SK-N-SH treated with all-trans-retinoic acid at 6 μM for 48 hours (cell line): ENCODE measurements at regions not wholly inside any gene's neighbourhood (a gene's known extent, or its start where the extent isn't known, plus 50 kb on each side); places are given as distances from the start of the nearest gene placed in this dataset.

Experiments used
- ATAC-seq: fragments of 200-7000 bp; cut with Tn5 transposase; 3 replicates; pipeline ENCODE4 v1.9.1; 2020; ENCODE audit warnings: mild to moderate bottlenecking, moderate library complexity
- CSDC2 ChIP-seq: fragments of 250-450 bp; sonication (Bioruptor Pico); IDR thresholded peaks from 2 replicates; pipeline ENCODE4 v1.5.0; 2020; ENCODE audit warnings: mild to moderate bottlenecking, moderate library complexity
- GLIS3 ChIP-seq: fragments of 250-450 bp; sonication (Bioruptor Pico); IDR thresholded peaks from 2 replicates; pipeline ENCODE4 v1.5.0; 2020; ENCODE audit warnings: mild to moderate bottlenecking, moderate library complexity
- ISL1 ChIP-seq: fragments of 250-450 bp; sonication (Bioruptor Pico); IDR thresholded peaks from 2 replicates; pipeline ENCODE4 v2.1.2; 2022; ENCODE audit warnings: mild to moderate bottlenecking, moderate library complexity
- OSR1 ChIP-seq: fragments of 250-450 bp; sonication (Bioruptor Pico); IDR thresholded peaks from 2 replicates; pipeline ENCODE4 v1.8.0; 2022; ENCODE audit warnings: moderate library complexity, mild to moderate bottlenecking, inconsistent platforms
- PPARA ChIP-seq: fragments of 250-450 bp; sonication (Bioruptor Pico); IDR thresholded peaks from 2 replicates; pipeline ENCODE4 v1.5.0; 2020; ENCODE audit warnings: mild to moderate bottlenecking, borderline replicate concordance
- RARB ChIP-seq: fragments of 250-450 bp; sonication (Bioruptor Pico); IDR thresholded peaks from 2 replicates; pipeline ENCODE4 v1.8.0; 2021; ENCODE audit warnings: mild to moderate bottlenecking, moderate library complexity
- SNAI2 ChIP-seq: fragments of 250-450 bp; sonication (Bioruptor Pico); IDR thresholded peaks from 2 replicates; pipeline ENCODE4 v1.5.0; 2020; ENCODE audit warnings: mild to moderate bottlenecking, moderate library complexity
- TCF4 ChIP-seq: fragments of 250-450 bp; sonication (Bioruptor Pico); IDR thresholded peaks from 2 replicates; pipeline ENCODE4 v1.8.0; 2021; ENCODE audit warnings: mild to moderate bottlenecking, moderate library complexity, borderline replicate concordance
- TOX ChIP-seq: fragments of 250-450 bp; sonication (Bioruptor Pico); IDR thresholded peaks from 2 replicates; pipeline ENCODE4 v1.8.0; 2021; ENCODE audit warnings: mild to moderate bottlenecking, moderate library complexity, borderline replicate concordance
- ZFP3 ChIP-seq: fragments of 250-450 bp; sonication (Bioruptor Pico); IDR thresholded peaks from 2 replicates; pipeline ENCODE4 v1.5.0; 2020; ENCODE audit warnings: mild to moderate bottlenecking, moderate library complexity
- ZFP30 ChIP-seq: fragments of 450-650 bp; formaldehyde crosslinking; IDR thresholded peaks from 2 replicates; pipeline ENCODE4 v1.5.0; 2022; ENCODE audit warnings: mild to moderate bottlenecking, moderate library complexity
- ZNF565 ChIP-seq: fragments of 450-650 bp; formaldehyde crosslinking; conservative IDR thresholded peaks from 2 replicates; pipeline ENCODE4 v1.5.0; 2020; ENCODE audit warnings: low read depth, mild to moderate bottlenecking, moderate library complexity
- ZNF70 ChIP-seq: fragments of 450-650 bp; formaldehyde crosslinking; IDR thresholded peaks from 2 replicates; pipeline ENCODE4 v1.5.0; 2020; ENCODE audit warnings: mild to moderate bottlenecking, moderate library complexity
- ZNF8 ChIP-seq: fragments of 450-650 bp; formaldehyde crosslinking; IDR thresholded peaks from 2 replicates; pipeline ENCODE4 v1.5.0; 2020; ENCODE audit warnings: mild to moderate bottlenecking, moderate library complexity
- TF ChIP-seq, protein P1 (sequence below): fragments of 250-450 bp; sonication (Bioruptor Pico); IDR thresholded peaks from 2 replicates; pipeline ENCODE4 v1.5.0; 2020; ENCODE audit warnings: mild to moderate bottlenecking, moderate library complexity
- TF ChIP-seq, protein P2 (sequence below): fragments of 250-450 bp; sonication (Bioruptor Pico); IDR thresholded peaks from 2 replicates; pipeline ENCODE4 v1.5.1; 2021; ENCODE audit warnings: mild to moderate bottlenecking, moderate library complexity
- TF ChIP-seq, protein P3 (sequence below): fragments of 250-450 bp; sonication (Bioruptor Pico); IDR thresholded peaks from 2 replicates; pipeline ENCODE4 v1.5.1; 2020; ENCODE audit warnings: low read depth, mild to moderate bottlenecking, moderate library complexity
- TF ChIP-seq, protein P4 (sequence below): fragments of 250-450 bp; sonication (Bioruptor Pico); IDR thresholded peaks from 2 replicates; pipeline ENCODE4 v1.8.0; 2021; ENCODE audit warnings: low read depth, mild to moderate bottlenecking, moderate library complexity, borderline replicate concordance

DNA sequence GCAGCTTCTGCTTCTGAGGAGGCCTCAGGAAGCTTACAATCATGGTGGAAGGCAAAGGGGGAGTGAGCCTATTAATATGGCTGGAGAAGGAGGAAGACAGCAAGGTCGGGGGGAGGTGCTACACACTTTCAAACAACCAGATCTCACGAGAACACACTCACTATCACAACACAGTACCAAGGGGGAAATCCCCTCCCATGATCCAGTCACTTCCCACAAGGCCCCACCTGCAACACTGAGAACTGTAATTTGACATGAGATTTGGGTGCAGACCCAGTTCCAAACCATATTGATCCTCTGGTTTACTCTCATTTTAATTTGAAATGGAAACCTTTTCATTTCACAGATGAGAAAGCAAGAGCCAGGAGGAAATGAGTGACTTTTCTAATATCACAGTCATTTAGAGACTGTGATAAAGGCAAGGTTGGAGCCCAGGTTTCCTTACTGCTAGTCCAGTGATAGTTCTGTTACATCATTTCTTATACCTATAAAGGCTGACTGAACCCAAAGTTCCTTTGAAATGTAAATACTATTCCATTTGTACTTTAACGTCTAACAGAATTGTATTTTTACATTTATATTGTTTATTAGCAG, 105.8 kb upstream of the GAP43 start:
- no peak for ATAC-seq
- TF ChIP-seq, protein P1, sequence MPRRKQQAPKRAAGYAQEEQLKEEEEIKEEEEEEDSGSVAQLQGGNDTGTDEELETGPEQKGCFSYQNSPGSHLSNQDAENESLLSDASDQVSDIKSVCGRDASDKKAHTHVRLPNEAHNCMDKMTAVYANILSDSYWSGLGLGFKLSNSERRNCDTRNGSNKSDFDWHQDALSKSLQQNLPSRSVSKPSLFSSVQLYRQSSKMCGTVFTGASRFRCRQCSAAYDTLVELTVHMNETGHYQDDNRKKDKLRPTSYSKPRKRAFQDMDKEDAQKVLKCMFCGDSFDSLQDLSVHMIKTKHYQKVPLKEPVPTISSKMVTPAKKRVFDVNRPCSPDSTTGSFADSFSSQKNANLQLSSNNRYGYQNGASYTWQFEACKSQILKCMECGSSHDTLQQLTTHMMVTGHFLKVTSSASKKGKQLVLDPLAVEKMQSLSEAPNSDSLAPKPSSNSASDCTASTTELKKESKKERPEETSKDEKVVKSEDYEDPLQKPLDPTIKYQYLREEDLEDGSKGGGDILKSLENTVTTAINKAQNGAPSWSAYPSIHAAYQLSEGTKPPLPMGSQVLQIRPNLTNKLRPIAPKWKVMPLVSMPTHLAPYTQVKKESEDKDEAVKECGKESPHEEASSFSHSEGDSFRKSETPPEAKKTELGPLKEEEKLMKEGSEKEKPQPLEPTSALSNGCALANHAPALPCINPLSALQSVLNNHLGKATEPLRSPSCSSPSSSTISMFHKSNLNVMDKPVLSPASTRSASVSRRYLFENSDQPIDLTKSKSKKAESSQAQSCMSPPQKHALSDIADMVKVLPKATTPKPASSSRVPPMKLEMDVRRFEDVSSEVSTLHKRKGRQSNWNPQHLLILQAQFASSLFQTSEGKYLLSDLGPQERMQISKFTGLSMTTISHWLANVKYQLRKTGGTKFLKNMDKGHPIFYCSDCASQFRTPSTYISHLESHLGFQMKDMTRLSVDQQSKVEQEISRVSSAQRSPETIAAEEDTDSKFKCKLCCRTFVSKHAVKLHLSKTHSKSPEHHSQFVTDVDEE (CRISPR knock-in tag): no peak
- no peak for TF ChIP-seq GLIS3
- TF ChIP-seq ZFP3 (CRISPR knock-in tag): no peak
- TF ChIP-seq ZNF565: no peak
- TF ChIP-seq ZFP30 (CRISPR knock-in tag): no peak
- TF ChIP-seq, protein P2, sequence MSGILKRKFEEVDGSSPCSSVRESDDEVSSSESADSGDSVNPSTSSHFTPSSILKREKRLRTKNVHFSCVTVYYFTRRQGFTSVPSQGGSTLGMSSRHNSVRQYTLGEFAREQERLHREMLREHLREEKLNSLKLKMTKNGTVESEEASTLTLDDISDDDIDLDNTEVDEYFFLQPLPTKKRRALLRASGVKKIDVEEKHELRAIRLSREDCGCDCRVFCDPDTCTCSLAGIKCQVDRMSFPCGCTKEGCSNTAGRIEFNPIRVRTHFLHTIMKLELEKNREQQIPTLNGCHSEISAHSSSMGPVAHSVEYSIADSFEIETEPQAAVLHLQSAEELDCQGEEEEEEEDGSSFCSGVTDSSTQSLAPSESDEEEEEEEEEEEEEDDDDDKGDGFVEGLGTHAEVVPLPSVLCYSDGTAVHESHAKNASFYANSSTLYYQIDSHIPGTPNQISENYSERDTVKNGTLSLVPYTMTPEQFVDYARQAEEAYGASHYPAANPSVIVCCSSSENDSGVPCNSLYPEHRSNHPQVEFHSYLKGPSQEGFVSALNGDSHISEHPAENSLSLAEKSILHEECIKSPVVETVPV (CRISPR knock-in tag): no peak
- TF ChIP-seq RARB (CRISPR knock-in tag): no peak
- TF ChIP-seq, protein P3, sequence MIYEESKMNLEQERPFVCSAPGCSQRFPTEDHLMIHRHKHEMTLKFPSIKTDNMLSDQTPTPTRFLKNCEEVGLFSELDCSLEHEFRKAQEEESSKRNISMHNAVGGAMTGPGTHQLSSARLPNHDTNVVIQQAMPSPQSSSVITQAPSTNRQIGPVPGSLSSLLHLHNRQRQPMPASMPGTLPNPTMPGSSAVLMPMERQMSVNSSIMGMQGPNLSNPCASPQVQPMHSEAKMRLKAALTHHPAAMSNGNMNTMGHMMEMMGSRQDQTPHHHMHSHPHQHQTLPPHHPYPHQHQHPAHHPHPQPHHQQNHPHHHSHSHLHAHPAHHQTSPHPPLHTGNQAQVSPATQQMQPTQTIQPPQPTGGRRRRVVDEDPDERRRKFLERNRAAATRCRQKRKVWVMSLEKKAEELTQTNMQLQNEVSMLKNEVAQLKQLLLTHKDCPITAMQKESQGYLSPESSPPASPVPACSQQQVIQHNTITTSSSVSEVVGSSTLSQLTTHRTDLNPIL (CRISPR knock-in tag): no peak
- no peak for TF ChIP-seq TCF4 (CRISPR knock-in tag)
- TF ChIP-seq ZNF8 (CRISPR knock-in tag): no peak
- no peak for TF ChIP-seq CSDC2 (CRISPR knock-in tag)
- TF ChIP-seq PPARA (CRISPR knock-in tag): no peak
- no peak for TF ChIP-seq ZNF70 (CRISPR knock-in tag)
- no peak for TF ChIP-seq TOX (CRISPR knock-in tag)
- TF ChIP-seq, protein P4, sequence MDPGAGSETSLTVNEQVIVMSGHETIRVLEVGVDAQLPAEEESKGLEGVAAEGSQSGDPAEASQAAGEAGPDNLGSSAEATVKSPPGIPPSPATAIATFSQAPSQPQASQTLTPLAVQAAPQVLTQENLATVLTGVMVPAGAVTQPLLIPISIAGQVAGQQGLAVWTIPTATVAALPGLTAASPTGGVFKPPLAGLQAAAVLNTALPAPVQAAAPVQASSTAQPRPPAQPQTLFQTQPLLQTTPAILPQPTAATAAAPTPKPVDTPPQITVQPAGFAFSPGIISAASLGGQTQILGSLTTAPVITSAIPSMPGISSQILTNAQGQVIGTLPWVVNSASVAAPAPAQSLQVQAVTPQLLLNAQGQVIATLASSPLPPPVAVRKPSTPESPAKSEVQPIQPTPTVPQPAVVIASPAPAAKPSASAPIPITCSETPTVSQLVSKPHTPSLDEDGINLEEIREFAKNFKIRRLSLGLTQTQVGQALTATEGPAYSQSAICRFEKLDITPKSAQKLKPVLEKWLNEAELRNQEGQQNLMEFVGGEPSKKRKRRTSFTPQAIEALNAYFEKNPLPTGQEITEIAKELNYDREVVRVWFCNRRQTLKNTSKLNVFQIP: no peak

DNA sequence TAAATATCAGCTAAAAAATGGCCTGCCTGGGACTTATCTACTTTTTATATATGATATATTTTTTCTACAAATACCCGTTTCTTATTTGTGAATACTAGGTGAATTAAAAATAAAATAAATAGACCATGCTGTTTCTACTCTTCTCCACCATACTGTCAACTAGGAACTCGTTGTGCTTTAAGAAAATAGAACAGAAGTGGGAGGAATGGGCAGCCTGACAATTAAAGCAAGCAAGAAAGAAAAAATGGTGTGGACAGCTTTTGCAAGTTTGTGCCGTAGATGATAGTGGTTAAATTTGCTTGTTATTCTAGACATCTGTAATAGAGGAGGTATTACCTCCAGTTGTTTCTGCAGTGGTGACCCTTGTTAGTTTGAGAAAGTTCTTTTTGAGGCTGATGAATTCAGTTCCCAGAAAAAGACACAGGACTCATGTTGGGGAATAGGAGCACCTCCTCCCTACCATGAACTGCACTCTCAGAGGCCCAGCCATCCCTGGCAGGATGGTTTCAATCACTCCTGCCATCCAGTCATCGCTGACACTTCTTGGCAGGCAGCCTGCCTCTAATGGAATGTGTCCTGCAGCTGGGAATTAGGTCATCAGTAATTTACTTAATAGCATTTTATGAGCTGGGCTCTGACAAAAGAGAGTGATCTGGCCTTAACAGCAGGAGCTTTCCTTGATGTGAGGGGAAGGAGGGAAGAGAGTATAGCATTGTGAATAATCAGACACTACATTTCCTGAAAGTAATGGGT, 105.0 kb upstream of the GAP43 start:
- peak; percentile 94 for ATAC-seq
- TF ChIP-seq, protein P2 (CRISPR knock-in tag): peak; percentile 58; the same call in 1 of the 2 replicates
- TF ChIP-seq, protein P3 (CRISPR knock-in tag): peak; percentile 97
- TF ChIP-seq RARB (CRISPR knock-in tag) (no peak), SNAI2 (CRISPR knock-in tag) (no peak), ISL1 (peak; percentile 99), OSR1 (CRISPR knock-in tag) (no peak), TCF4 (CRISPR knock-in tag) (peak; percentile 94), ZFP3 (CRISPR knock-in tag) (peak; percentile 90), TOX (CRISPR knock-in tag) (peak; percentile 56; the same call in 1 of the 2 replicates), CSDC2 (CRISPR knock-in tag) (peak; percentile 77; the same call in 1 of the 2 replicates), GLIS3 (peak; percentile 97)
- TF ChIP-seq, protein P1 (CRISPR knock-in tag): peak; percentile 98
